ENCODE measurements at regions not wholly inside any gene's neighbourhood (a gene's known extent, or its start where the extent isn't known, plus 50 kb on each side); places are given as distances from the start of the nearest gene placed in this dataset.

- DNase-seq, result peak; percentile 39
Measured at GRCh38 chr5:168052686-168053085, 238.8 kb upstream of the WWC1 start.

- DNase-seq, result no peak
Measured at GRCh38 chr5:168054091-168054490, 237.4 kb upstream of the WWC1 start.

DNA sequence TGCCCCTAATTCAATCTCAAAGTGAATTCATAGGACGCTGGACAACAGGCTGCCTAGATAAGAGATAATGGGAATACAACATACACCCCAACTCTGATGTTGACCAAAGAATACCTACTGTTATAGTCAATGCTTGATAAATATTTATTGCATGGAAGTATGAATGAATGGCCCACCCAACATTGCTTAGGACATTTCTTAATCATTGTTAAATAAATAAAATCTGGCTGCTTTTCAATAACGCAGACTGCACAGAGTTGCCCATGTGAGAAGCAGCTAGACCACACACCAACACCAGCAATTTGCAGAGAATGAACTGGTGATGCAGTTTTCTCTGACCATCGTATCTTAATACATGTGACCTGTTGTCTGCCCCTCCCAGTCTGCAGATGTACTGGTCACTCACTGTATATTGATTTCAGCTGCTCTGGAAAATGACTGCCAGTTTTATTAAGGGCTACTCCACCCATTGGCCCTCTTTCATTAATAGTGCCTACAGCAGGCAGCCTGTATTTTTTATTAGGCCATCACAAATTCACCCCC is 236.2 kb upstream of the WWC1 start:
- DNase-seq, result no peak

DNA sequence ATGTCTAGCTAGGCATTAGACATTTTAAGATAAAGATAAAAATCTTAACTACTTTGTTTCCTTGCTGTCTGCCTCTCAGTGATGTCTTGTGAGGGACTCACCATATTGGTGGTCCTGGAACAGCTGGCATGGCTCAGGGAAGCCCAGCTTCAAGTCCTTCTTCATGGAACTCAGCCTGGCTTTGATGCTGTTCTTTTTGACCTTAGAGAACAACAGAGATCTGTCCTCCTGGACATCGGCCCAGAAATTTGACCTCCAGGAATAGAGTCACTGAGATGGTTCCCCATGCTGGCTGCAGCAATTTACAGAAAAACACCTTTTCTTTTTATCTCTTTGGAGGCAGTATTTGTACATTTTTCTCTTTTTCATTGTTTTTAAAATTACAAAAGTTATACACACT is 235.5 kb upstream of the WWC1 start:
- no peak for DNase-seq

DNA sequence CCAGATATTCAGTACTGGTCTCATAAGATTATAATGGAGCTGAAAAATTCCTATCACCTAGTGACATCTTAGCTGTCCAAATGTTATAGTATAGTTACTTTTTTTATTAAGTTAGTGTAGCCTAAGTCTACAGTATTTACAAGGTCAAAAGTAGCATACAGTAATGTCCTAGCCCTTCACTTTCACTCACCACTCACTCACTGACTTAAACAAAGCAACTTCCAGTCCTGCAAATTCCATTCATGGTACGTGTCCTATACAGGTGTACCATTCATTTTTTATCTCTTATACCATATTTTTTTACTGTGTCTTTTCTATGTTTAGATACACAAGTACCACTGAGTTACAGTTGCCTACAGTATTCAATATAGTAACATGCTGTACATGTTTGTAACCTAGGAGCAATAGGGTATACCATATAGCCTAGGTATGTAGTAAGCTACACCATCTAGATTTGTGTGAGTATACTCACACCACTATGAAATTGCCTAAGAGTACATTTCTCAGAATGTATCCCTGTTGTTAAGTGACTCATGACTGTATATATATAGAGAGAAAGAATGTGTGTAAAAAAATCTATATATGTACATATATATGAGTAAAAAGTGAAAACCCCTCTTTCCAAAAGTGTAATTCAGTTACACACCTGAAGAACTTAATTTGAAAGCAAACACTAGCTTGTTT is 234.8 kb upstream of the WWC1 start:
- DNase-seq, result no peak

DNA sequence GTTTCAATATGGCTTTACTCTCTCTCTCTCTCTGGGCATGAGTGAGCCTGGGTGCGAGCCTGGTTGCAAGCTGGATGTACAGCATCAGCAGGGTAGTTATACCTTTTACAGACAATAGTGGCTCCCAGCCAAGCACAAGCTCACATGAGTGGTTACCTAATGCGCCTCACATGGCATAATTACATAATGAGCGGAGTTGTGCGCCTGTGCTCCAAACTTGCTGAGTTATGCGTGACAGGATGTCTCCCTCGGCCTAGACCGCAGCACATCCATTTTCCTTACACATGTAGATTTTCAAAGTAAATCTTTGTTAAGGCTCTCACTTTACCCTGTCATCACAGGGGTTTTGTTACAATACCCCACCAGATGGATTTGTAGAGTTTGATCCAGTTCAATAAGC is 233.5 kb upstream of the WWC1 start:
- DNase-seq, result no peak

DNA sequence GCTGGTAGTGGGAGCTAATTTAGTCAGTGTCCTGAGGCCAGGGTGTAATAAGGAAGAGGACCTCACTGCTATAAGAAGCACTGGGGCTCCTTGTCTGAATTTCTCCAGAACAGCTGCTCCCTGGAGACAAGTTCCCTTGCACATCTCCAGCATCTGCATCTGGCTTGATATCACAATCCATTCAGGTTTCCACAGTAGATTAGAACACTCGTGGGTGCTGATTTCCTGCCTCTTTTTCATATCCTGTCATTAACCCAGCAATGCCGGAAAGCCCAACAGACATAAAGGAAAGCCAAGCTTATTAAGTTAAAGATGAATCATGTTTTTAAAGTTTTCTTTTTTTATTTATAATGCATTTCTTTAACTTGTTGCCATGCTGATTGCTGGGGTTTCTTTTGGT is 232.3 kb upstream of the WWC1 start:
- DNase-seq, result no peak

- DNase-seq, result no peak
Measured at GRCh38 chr5:168062239-168062638, 229.2 kb upstream of the WWC1 start.

GRCh38 chr5:168064457-168064856 is 227.0 kb upstream of the WWC1 start:
- no peak for DNase-seq

GRCh38 chr5:168064933-168065622 is 226.4 kb upstream of the WWC1 start:
- no peak for DNase-seq

DNA sequence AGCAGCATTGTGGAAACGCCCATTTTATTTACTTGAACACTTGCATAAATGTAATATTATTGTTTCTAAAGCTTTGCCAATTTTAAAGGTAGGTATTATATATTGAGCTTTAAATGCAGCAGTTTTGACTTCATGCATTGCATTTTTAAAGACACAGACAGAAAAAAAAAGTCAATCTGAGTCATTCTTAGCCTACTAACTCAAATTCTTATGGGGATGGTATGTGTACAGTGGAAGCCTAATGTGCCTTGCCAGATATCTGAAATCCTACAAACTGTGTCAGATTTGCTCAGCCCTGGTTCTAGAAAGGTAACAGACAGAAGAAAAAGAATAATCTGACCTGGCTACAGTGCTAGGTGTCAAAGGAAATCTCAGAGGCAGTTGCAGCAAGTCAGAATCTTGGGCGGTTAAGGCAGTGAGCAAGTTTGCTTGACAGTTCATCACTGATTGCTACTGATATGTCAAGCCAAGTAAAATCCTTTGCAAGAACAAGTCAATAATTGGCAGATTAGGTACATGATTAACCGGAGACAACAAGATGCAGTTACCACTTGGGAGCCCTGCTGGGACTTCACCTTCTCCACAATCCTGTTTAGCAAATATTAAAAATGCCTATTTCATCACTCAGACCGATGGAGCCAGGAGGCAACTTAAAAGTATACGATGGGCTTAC is 224.8 kb upstream of the WWC1 start:
- DNase-seq, result no peak

GRCh38 chr5:168070761-168071160 is 220.7 kb upstream of the WWC1 start:
- no peak for DNase-seq

DNA sequence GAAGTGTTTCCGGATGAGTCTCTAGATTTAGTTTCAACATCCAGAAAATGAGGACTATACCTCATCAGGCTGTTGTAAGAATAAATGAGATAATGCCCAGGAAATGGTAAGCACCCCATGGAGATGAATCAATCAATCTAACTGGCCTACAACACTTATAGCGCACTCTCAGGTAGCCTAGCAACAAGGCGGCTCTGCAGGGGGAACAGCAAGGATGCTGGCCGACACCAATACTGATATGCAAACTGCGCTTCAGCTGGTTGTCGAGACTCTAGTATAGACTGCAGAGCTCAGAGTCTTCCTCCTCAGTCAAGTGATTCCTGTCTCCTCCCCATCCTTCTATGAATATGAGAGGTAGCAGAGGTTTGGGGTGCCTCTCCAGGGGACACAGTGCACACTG is 218.8 kb upstream of the WWC1 start:
- no peak for DNase-seq

- DNase-seq, result no peak
Measured at GRCh38 chr5:168073311-168073710, 218.1 kb upstream of the WWC1 start.

- no peak for DNase-seq
Measured at GRCh38 chr5:168073991-168074800, 217.2 kb upstream of the WWC1 start.

DNA sequence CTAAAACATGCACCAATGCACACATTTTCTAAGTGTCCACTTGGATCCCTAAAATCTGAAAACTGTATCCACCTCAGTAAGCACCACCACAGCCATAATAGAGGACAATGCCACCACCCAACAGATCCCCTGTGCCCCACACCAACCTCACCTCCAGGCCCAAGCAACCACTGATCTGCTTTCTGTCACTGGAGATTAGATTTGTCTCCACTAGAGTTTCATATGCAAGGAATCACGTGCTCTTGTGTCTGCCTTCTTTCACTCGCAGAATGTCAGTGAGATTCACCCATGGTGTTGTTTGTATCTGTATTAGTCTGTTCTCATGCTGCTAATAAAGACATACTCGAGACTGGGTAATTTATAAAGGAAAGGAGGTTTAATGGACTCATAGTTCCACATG is 216.1 kb upstream of the WWC1 start:
- no peak for DNase-seq

GRCh38 chr5:168076561-168076991 is 214.9 kb upstream of the WWC1 start:
- no peak for DNase-seq

DNA sequence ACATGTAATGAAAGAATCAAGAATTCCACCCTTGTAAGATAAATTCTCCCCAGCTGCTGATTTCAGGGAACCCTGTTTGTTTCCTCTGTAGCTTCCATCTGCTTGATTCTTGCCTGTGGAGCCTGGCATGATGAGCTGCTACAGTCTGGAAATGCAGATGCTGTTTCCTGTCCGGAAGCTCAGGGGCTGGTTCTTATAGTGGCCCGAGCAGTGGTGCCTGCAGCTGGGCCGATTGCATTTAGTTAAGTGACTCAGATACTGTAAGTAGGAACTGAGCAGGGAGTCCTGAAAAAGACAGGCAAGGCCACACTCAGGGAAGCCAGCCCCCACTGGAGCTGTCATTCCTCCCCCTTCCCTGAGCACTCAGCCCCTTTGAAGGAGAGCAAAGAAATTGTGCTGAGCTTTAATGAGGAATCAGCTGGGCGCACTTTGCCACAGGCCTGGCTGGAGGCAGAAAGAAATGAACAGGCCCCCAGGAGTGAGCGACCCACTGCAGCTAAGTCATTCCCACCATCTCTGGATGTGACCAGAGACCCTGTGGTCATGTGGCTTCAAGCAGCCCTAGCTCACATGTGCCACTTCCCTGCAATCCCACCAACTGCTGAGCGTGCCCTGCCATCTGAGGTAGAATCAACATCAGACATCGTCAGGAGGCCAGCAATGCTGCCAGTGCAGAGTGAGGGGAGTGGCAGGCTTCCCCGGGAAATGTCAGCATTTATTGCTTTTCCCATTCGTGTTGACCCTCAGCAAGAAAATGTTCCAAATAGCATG is 206.0 kb upstream of the WWC1 start:
- DNase-seq, result no peak

DNA sequence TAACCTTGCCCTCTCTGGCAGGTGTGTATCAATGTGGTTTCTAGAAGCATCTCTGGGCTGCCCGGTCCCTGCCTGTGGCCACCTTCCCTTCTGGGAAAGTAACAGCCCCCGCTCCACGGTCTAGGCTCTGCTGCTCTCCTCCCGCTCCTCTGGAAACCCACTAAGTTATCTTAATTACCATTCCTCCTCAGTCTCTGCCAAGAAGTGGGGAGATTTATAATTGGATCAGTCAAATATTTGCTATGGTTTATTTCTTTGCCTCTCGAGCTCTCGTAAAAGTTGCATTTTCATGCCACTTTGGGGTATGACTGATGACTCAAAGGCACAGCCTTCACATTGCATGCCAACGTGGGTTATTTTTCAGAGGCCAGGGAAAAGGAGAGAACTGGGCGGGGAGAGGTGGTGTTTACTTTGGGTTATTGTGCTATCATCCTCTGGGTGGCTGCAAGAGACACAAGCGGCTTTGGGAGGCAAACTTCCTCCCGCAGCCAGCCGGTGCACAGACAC is 205.3 kb upstream of the WWC1 start:
- DNase-seq, result no peak

GRCh38 chr5:168086746-168087145 is 204.7 kb upstream of the WWC1 start:
- no peak for DNase-seq

DNA sequence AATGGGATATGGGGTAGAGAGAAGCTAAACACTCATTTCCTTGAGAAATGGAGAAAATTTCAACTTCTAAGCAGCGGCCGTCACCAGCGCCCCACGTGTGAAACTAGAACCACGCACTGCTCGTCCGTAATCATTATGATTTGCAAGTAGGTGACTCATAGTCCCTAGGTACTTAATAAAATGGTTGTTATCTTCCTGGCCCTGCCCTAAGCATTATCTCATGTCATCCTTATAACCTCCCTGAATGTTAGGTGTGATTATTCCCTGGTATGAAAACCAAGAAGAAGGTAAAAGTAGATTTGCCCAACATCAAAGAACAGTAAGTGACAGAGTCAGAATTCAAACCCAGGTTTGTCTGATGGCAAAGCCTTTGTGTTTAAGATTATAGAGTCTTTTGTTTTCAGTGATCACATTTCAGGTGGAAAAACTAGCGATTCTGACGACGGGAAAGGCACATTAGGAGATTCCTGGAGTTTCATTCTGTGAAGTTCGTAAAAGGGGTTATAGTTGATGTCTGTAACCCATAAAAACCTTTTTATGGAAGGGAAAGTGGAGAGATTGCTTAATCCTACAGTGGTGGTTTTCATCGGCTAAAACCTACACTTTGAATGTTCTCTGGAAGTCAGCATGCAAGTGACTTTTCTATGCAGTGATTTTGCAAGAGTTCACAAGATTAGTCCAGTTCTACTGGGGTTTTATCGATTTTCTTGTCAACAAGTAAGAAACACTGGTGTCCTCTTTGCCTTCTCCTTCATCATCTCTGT is 202.9 kb upstream of the WWC1 start:
- DNase-seq, result no peak
